ENCODE measurements at regions not wholly inside any gene's neighbourhood (a gene's known extent, or its start where the extent isn't known, plus 50 kb on each side); places are given as distances from the start of the nearest gene placed in this dataset.

DNA sequence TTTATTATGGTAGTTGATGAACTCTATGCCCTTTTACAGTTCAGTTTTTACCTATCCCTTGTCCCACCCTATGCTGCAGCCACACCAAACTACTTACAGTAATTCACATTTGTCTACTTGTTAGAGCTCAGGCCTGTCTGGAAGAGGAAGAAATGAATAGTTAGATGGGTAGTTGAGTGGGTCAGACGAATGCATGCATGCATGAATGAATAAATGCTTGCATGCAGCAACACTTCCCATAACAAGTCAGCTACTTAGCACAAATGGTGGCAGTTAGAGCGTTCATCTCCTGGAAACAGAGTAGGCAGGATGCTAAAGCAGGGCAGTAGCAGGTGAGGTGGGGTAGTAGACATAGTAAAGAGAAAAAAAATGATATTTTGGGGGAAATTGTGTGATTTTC lies 322.3 kb downstream of the NDFIP2 start:
- DNase-seq = no peak

DNA sequence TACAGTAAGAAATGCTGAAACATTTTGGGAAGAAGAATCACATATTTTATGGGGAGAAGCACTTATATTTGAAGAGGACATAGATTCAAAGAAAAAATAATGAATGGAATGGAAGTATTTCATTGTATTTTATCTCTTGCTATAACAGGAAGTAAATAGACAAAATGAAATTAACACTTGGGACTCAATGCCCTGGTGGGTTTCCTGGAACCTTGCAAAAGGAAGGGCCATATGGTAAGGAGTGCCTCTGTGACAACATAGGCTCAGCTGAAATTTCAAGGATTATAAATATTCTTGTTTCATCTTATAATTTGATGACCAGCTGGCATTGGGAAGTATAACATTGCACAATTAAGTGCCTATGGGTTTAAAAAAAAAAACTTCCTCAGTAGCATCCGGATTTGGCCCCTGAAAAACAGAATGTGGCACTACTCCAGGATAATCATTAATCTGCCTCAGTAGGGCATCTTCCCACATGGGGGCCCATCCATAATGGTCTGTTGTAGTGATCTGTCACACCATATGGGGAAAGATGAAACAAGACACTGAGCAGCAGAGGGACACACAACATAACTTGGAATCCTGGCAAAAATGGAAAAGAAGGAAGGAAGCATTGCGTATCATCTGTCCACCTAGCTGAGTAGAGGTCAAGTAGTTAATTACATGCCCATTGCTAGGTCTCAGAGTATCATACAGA lies 321.6 kb downstream of the NDFIP2 start:
- peak; percentile 5 for DNase-seq

DNA sequence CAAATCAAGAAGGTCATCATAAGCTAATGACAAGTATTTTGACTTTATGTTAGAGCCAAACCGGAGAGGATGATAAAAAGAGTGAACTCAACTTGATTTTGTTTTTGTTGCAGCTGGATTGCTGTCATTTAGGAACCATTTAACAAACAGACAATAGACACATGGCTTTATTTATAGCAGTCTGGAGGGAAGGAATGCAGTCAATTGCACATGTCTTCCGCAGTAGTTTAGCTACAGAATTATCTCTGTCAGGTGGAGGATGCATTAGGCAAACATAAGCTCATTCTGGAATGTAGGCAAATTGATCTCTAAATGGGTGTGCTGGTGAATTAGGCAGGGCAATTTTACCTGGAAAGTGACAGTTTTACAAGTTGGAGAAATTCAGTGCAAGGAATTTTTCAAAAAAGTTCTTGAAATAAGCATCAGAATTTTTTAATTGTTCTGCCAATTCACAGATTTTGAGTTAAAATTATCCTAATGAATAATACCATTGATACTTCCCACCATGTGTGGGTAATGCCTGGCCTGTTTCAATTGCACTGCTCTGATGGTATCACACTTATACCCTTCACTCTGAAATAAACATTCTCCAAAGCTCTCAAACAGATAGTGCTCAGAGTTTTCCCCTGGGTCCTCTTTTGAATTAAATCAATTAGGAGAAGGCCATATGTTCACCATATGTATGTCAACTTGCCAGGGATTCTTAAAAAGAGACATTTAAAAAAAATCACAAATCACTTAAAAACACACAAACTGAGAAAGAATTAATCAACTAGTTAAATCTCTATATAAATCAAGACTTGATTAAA lies 318.3 kb downstream of the NDFIP2 start:
- DNase-seq = no peak

DNA sequence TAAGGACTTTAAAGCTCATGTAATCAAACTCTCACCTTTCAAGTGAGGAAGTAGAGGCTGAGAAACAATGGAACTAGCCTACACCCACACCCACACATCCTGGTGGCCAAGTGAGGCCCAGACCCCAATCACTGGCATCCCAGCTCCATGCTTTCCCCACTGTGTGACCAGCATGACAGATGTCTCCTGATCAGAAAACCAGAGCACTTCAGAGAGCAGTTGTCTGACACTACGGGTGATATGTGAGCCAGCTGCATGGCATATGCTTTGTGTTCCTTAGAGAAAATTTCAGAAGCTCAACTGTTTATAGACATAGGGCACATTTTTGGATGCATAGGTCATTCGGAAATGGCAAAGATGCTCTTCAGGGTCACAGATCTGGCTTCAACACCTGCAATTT lies 315.2 kb downstream of the NDFIP2 start:
- DNase-seq = no peak

DNA sequence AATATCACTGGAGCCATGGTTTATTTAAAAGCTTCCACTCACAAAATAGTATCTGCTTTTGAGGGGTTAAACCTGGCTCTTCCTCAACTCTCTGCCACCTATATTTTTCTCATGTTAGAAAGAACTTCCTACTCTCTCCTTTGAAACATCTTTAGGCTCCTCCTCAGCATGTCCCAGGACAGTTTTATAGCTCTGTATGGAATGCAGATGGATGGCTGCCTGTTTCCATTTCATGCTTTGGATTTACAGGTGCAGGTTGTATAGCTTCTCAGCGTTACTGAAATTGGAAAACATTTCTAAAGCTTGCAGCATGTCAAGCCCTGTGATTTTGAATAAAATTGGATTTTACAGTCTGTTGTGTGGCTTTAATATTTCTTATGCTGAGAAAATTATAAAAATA lies 314.0 kb downstream of the NDFIP2 start:
- no peak for DNase-seq

DNA sequence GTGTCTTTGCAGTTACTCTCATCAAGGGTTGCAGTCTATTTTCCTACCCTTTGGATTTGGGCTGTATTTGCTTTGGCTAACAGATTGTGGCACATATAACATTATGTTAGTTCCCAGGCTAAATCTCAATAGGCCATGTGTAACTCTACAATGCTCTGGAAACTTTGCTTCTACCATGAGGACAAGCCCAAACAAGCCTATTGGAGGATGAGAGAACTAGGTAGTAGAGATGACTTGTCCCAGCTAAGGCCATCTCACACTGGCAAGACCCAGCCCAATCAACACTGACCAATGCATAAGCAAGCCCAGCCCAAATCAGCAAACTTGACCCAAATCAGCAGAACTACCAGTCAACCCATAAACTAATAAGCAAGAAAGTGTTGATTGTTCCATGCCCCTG lies 311.8 kb downstream of the NDFIP2 start:
- no peak for DNase-seq

DNA sequence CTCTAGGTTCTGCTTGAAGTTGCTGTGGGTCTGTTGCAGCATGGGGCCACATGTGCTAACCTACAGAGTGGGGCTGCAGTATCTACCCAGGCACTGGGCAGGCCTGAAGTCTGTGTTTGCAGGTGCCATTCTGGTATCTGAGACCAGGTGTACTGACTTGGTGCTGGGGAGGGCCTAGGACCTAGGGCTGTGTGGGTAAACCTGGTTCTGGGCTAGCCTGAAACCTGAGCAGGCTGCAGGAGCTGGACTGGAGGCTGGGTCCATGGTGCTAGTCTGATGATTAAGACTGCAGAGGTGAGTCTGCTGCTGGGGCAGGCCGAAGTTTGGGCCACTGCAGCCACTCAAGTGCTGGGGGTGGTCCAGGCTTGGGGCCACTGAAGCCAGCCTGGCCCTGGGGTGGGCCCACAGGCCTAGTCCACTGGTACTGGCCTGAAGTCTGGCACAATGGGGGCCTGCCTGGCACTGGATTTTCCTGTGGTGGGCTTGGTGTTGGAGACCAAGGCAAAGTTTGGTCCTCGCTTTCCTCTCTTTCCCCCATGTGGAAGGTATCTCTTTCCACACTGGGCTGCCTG lies 310.6 kb downstream of the NDFIP2 start:
- no peak for DNase-seq

DNA sequence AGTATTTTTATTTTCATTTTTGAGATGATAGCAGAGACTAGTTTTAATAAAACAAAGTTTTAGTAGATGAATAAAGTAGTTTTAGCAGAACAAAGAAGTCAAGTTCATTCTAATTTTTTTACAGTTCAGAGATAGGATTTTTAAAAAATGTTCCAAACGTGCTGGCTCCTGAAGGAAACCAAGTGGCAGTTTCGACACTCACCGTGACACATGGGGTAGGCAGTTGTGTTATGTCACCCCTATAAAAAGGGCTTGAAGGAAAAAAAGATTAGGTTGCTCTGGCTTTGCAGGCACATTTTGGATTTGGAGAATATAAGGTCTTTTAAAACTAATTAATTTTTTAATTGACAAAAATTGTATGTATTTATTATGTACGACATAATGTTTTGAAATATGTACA lies 305.2 kb downstream of the NDFIP2 start:
- no peak for DNase-seq

DNA sequence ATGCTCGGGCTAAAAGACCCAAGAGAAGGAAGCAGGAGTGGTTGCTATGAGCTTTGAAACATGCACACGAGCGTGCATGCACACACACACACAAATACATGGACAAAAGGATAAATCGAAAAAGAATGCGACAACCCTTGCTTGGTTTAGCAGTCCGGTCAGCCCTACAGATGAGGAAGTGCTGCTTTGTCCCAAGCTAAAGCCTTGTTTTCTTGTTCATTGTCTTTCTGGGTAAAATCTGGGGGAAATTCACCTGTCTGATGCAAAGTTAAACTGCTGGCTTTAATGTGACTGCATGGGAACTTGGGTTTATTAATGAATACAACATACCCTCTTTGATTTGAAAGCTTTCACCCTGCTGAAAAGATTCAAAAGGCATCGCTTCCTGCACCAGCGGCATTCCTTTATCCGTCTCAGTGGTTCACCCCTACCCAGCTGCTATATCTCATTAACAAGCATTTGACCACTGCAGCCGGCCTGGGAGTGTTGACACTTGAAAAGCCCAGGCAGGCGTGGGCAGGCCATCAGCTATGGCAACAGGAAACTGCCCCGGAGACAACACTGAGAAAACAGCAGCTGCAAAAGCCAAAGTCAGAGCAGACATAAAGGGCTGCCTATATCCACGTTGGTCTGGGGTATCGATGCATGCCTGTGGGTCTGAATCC lies 301.7 kb downstream of the NDFIP2 start:
- peak; percentile 68 for DNase-seq

DNA sequence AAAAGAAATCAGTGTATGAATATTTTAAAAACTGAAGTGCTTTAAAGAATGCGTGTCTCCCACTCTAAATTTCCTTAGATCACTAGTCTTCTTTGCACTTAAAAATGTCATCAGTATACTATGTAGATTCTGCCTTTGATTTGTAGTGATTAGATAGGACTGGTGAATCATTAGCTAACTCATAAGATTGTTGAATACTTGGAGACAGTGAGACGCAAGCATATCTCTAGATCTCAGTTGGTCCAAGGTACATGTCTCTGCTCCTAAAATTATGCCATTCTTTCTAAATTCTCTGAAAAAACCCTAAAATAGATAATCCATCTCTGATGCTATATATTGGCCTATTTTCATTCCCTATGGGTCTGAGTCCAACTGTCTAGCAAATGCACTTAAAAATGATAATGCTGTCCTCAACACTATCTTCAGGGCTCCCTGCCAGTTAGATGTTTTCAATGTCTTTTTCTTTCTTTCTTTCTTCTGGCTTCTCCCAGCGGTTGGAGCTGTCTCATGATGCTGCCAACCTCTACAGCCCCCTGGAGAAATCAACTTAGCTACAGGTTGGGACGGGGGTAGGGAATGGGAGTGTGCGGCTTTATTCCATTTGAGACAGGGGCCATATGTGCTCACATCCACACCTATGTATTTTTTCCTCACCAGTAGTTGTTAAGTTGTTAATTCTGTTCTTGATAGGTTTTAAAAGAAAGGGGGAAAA lies 301.0 kb downstream of the NDFIP2 start:
- DNase-seq = no peak

DNA sequence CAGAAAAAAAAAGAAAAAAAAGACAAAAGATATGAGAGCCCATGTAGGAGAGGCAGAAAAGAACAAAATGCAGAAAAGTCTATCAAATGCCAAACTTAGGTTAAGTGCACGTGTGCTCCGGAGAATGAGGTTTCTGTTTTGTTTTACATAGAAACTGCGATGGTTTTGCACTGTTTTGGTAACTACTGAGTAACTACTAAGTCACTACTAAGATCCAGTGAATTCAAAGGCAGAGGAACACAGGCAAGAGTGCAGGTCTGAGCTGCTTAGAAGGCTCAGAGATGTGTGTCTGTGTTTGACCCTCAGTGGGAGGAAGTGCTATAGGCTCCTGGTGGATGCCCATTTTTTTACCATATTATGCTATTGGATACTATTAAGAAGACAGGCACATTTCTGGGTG lies 299.3 kb downstream of the NDFIP2 start:
- no peak for DNase-seq

DNA sequence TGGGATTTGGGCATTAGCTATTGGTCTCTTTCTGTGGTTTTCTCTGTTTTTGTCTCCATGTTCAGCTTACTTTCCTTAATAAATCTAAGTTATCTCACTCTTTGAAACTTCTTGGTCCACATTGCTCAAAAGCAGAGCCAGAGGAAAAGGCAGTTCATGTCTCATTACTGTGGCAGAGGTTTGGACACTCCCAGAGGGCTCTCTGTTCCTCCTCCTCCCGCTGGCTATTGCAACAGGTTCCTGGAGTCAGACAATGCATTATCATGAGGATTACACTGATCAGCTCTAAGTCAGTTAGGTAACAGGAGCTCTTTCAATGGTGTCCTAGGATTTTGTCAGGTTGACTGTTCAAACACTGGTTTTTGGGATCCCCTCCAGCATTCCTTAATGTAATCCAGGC lies 298.8 kb downstream of the NDFIP2 start:
- no peak for DNase-seq

DNA sequence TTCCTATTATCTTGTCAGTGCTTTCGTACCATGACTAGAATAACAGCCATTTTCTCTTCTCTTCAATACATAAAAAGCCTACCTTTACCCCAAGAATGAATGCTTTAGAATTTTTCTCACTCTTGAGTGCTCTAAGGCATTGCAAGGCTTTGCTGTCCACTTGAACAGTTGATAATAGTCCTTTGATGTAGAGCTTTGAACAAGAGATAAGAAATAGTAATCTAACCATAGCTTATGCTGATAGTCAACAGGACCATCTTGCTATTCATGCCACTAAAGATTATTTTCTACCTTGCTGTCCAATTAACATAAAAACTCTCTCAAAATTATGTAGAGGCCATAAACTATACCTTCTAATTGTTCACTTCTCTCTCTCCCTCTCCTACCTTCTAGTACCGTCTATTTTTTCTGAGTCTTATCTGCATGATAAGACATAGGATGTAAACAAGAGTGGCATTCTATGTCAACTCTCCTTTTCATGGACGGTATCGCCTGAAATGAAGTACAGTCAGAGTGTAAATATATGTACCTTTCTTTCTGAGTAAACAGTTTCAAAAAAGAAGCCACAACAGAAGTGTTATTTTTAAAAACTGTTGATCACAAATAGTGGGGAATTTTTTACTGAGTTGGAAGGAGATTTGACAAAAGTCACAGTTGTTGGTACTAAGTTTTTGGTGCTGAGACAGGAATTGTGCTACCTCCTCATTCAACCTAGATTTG lies 297.9 kb downstream of the NDFIP2 start:
- DNase-seq = no peak

DNA sequence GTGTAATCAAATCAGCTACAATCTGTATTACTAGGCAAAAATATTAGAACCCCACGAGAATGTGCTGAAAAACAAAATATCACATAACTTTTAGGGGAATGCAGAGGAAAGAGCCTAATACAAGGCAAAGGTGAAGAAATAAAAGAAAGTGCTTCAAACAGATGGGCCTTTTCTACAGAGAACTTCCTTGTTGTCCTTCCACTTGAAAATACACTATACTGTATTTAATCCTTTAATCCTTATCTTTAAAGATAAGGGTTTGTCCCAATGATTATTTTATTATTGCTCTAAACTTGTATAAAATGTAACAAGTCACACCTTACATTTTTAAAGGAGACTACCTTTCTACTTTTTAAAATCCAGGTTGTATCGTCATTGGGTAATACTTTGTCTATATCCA lies 296.5 kb downstream of the NDFIP2 start:
- DNase-seq = no peak

DNA sequence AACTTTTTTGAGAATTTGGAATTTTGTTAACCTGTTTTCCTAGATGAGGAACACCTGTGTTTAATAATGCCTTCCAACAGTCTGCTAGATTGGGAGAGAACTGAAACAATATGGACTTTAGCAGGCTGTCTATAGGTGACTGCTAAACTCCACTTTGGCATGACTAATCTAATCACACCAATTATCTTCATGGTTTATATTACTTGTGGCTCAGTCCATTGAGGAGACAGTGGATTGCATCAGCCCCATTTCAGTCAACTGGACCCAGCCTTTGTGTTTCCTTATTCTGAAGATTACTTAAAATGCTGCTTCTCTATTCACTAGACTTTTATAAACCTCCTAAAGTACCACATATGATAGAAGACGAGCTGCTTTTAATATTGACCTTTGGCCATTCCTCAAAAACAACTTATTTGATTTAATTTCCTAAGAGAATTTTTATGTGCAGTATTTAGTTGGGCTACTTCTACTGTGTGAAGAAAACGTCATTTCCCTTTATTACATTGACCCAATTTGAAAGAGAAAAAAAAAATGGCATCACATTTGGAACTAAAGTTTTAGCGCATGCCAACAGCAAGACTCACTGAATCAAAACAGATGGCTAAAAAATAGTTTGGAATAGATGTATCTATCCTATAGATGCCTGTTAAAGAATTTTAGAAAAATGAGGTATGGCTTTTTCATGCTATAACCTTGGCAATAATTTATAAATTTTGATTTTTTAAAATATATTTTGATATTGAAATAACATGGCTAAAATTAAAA lies 295.8 kb downstream of the NDFIP2 start:
- DNase-seq = no peak

DNA sequence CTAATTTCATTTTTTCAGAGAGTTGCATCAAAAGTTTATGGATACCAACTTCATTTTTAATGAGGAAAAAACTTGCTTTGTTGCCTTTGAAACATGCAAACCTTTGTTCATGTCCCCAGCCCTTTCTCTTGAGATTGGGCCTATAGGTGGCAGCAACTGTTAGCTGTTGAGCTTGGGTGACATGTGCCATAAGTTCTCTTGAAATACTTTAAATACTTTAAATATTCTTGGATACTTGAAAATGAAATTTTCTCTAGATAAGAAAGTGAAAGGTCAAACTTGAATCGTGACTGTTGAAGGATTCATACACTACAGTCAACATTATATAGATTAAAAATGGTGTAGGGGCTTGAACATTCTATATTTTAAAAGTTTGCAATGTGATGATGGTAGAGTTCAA lies 294.9 kb downstream of the NDFIP2 start:
- peak; percentile 14 for DNase-seq

DNA sequence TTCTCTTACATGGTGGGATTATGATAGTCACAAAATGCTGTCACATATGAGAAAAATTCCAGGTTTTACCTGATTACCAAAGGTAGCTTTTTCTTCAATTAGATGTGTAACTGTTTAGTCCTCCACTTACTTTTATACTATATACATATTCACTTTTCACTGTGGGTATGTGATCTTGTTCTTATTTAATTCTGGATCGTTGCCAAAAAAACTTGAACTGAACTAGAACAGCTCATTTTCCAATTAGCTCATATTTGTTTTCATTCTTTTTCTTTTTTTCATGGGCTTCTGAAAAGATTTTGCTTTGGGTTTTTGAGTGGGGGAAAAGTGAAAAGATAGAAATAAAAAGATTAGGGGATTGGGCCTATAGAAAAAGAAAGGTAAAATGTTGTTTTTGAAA lies 291.9 kb downstream of the NDFIP2 start:
- DNase-seq = no peak

DNA sequence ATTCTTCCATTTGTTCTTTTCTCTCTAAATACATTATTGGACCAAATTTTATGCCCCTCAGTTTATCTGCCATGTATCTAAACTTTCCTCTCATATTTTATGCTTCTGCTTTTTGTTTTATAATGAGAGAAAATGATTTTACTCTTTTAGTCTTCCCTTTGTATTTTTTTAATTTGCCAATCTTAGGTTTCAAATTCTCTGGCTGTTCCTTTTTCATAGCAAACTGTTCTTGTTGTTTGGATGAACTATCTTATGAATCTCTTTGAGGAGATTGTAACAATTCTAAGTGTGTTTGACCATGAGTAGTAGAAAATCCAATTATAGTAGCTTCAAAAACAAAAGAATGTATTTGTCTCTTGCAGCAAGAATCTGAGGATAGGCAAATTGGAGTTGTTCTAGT lies 290.5 kb downstream of the NDFIP2 start:
- no peak for DNase-seq

DNA sequence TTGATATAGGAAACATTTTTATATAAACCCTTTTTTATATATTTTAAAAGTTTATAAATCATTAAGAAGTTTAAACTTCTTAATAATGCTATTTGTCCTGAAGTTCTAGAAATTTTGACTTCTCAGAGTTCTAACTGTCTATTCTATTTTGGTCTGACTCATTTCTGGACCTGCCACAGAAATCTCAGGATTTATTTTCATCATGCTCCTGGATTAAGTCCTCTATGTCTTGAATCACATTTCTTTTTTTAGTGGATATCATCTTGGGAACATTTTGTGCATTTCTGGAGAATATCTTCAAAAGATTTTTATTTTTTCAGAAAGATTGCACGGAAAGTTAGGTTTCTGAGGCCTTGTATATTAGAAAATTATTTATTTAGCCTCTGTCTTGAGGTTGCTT lies 289.1 kb downstream of the NDFIP2 start:
- DNase-seq = no peak

DNA sequence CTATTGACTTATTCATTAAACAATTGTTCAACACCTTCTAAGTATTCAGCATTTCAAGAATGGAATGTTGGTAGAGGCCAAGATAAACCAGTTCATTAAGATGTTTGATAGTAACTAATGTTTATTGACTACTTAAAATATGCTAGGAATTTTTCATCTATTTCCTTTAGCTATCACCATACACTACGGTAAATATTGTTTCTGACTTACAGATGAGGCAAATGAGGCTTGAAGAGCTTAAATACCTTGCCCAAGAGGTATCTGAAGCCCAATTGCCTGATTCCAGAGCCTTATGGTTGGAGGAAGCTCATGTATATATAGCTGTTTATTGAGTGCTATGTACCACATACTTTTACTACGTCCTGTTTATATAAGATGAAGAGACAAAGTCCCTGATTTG lies 286.2 kb downstream of the NDFIP2 start:
- DNase-seq = no peak

DNA sequence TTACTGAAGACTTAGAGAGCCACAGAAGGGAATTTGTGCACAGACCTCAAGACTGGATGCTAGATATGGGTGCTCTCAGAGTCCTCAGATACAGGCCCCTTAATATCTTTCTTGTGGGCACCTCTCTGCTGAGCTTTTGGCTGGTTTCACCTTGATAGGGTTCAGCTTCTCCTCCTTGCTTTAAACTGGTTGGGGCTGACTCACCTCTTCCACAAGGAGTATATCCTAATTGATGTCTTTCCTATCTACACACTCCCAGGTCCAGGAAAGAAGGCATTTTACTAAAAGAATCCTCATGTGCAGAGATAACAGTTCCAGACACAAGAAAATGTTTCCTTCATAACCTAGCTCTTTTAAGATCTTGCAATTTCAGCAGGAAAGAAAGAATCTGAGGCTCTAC lies 284.4 kb downstream of the NDFIP2 start:
- DNase-seq = no peak

Measured in NCI-H1092 (cell line).